H1 (cell line): ENCODE measurements at regions not wholly inside any gene's neighbourhood (a gene's known extent, or its start where the extent isn't known, plus 50 kb on each side); places are given as distances from the start of the nearest gene placed in this dataset.

Source experiments
- CTCF ChIA-PET: fragments of 300-600 bp; sonication (Branson Sonifier 250); formaldehyde crosslinking; loops from one replicate; lab custom pipeline; 2021; ENCODE audit not compliant: partially characterized antibody; lab: Charles Lee
- POLR2A ChIA-PET: fragments of 300-600 bp; sonication (Branson Sonifier 250); formaldehyde crosslinking; loops from one replicate; lab custom pipeline; 2021; ENCODE audit warnings: inconsistent platforms; ENCODE audit not compliant: partially characterized antibody; lab: Charles Lee
- DNase-seq, 2 experiments: peaks; one replicate each; pipeline versions ENCODE4 v3.0.0 to v3.0.0-alpha.2; 2010 to 2022; ENCODE audit warnings: low spot score in 2 of 2, low read depth in 1 of 2, mixed read lengths in 1 of 2
- FAIRE-seq: peaks from 2 replicates; lab custom pipeline; 2011; peaks lifted over from hg19 to GRCh38; lab: Jason Lieb, UNC
- H2AFZ ChIP-seq: 2 replicates; pipeline ENCODE4 v1.8.1; 2012; ENCODE audit warnings: low read length, inconsistent platforms
- H2AK5ac ChIP-seq: 2 replicates; pipeline ENCODE4 v1.6.1; 2013; ENCODE audit warnings: low read depth, low read length
- H2BK120ac ChIP-seq: replicated peaks from 2 replicates; pipeline ENCODE3; 2013; ENCODE audit warnings: low read depth, low read length, inconsistent platforms
- H2BK12ac ChIP-seq: 2 replicates; pipeline ENCODE4 v1.6.1; 2013; ENCODE audit warnings: low read depth, low read length
- H2BK15ac ChIP-seq: 2 replicates; pipeline ENCODE4 v1.6.1; 2013; ENCODE audit warnings: low read length
- H2BK20ac ChIP-seq: 2 replicates; pipeline ENCODE4 v1.6.1; 2013; ENCODE audit warnings: low read length
- H2BK5ac ChIP-seq: 2 replicates; pipeline ENCODE4 v1.6.1; 2013; ENCODE audit warnings: low read depth, low read length
- H3K14ac ChIP-seq: 2 replicates; pipeline ENCODE4 v1.6.1; 2013; ENCODE audit warnings: inconsistent platforms; ENCODE audit not compliant: insufficient read length
- H3K18ac ChIP-seq: 2 replicates; pipeline ENCODE4 v1.6.1; 2013; ENCODE audit warnings: low read length; ENCODE audit errors: extremely low read depth
- H3K23ac ChIP-seq: 2 replicates; pipeline ENCODE4 v1.6.1; 2013; ENCODE audit warnings: inconsistent platforms; ENCODE audit not compliant: insufficient read length
- H3K23me2 ChIP-seq: 2 replicates; pipeline ENCODE4 v1.6.1; 2013; ENCODE audit warnings: low read depth, low read length
- H3K27ac ChIP-seq: 2 replicates; pipeline ENCODE4 v1.6.1; 2011; ENCODE audit warnings: low read depth, low read length, inconsistent platforms
- H3K27me3 ChIP-seq, 4 experiments: replicated peaks in 1 of 4; 1 replicate in 1 of 4; 2 replicates in 3 of 4; pipeline versions ENCODE4 v1.6.1 to v1.8.1; 2011 to 2013; ENCODE audit warnings: low read length in 3 of 4, mild to moderate bottlenecking in 3 of 4, inconsistent platforms in 2 of 4, mixed read lengths in 2 of 4, moderate library complexity in 1 of 4; ENCODE audit not compliant: control insufficient read depth in 3 of 4, insufficient read depth in 3 of 4; ENCODE audit errors: extremely low read depth in 1 of 4
- H3K36me3 ChIP-seq, 4 experiments: 2 replicates each; pipeline versions ENCODE4 v1.6.1 to v1.8.1; 2011 to 2013; ENCODE audit warnings: mild to moderate bottlenecking in 4 of 4, low read length in 3 of 4, moderate library complexity in 2 of 4, control low read depth in 1 of 4, inconsistent platforms in 1 of 4; ENCODE audit not compliant: insufficient read depth in 4 of 4, control insufficient read depth in 2 of 4
- H3K4ac ChIP-seq: replicated peaks from 2 replicates; pipeline ENCODE3; 2013; ENCODE audit warnings: low read length, low read depth, mixed read lengths, inconsistent platforms; ENCODE audit not compliant: insufficient read length
- H3K4me1 ChIP-seq, 4 experiments: replicated peaks in 1 of 4; 1 replicate in 1 of 4; 2 replicates in 3 of 4; pipeline versions ENCODE4 v1.6.1 to v1.8.1; 2011 to 2013; ENCODE audit warnings: low read length in 3 of 4, inconsistent platforms in 2 of 4, mixed read lengths in 1 of 4; ENCODE audit not compliant: insufficient read depth in 4 of 4, control insufficient read depth in 3 of 4
- H3K4me2 ChIP-seq, 2 experiments: 2 replicates each; pipeline versions ENCODE4 v1.6.1 to v1.8.1; 2011 to 2013; ENCODE audit warnings: low read depth in 2 of 2, low read length in 2 of 2, control low read depth in 1 of 2, inconsistent platforms in 1 of 2, mild to moderate bottlenecking in 1 of 2; ENCODE audit not compliant: insufficient read depth in 1 of 2
- H3K4me3 ChIP-seq, 4 experiments: fragments of 200-600, 300-600 bp in 1 of 4; sonication (generic), shearing (Covaris generic), sonication (Bioruptor Twin) in 1 of 4; 2 replicates each; pipeline versions ENCODE4 v1.5.1 to v1.8.1; 2011 to 2016; ENCODE audit warnings: low read length in 4 of 4, low read depth in 3 of 4, control low read depth in 2 of 4, inconsistent platforms in 2 of 4, mild to moderate bottlenecking in 2 of 4, mixed read lengths in 1 of 4, moderate library complexity in 1 of 4; ENCODE audit not compliant: insufficient read depth in 2 of 4; ENCODE audit errors: extremely low read depth in 1 of 4
- H3K56ac ChIP-seq: replicated peaks from 2 replicates; pipeline ENCODE3; 2013; ENCODE audit warnings: low read depth, mild to moderate bottlenecking, mixed read lengths, low read length, inconsistent platforms; ENCODE audit not compliant: insufficient read length
- H3K79me1 ChIP-seq: 2 replicates; pipeline ENCODE4 v1.6.1; 2013; ENCODE audit warnings: low read depth, low read length, control low read depth
- H3K79me2 ChIP-seq, 2 experiments: 2 replicates each; pipeline versions ENCODE4 v1.6.1 to v1.8.1; 2012 to 2013; ENCODE audit warnings: low read length in 2 of 2, mild to moderate bottlenecking in 2 of 2, inconsistent platforms in 1 of 2; ENCODE audit not compliant: insufficient read depth in 2 of 2, control insufficient read depth in 1 of 2
- H3K9ac ChIP-seq, 4 experiments: replicated peaks in 1 of 4; 1 replicate in 1 of 4; 2 replicates in 3 of 4; pipeline versions ENCODE4 v1.6.1 to v1.8.1; 2011 to 2013; ENCODE audit warnings: low read depth in 3 of 4, low read length in 3 of 4, control low read depth in 2 of 4, mild to moderate bottlenecking in 2 of 4, moderate library complexity in 2 of 4, inconsistent platforms in 1 of 4; ENCODE audit errors: extremely low read depth in 1 of 4
- H3K9me3 ChIP-seq, 2 experiments: 2 replicates each; pipeline versions ENCODE4 v1.6.1 to v1.8.1; 2012 to 2013; ENCODE audit warnings: mild to moderate bottlenecking in 2 of 2, moderate library complexity in 2 of 2, control low read depth in 1 of 2, inconsistent platforms in 1 of 2, low read depth in 1 of 2, low read length in 1 of 2, mixed read lengths in 1 of 2; ENCODE audit not compliant: insufficient read depth in 2 of 2
- H4K20me1 ChIP-seq, 2 experiments: replicated peaks in 1 of 2; 2 replicates each; pipeline versions ENCODE3 to v1.8.1; 2011 to 2013; ENCODE audit warnings: inconsistent platforms in 2 of 2, low read length in 2 of 2, mild to moderate bottlenecking in 1 of 2; ENCODE audit not compliant: insufficient read depth in 2 of 2, control insufficient read depth in 1 of 2
- H4K5ac ChIP-seq: 2 replicates; pipeline ENCODE4 v1.6.1; 2013; ENCODE audit warnings: low read length, low read depth, mixed read lengths, inconsistent platforms; ENCODE audit not compliant: insufficient read length
- H4K8ac ChIP-seq: 2 replicates; pipeline ENCODE4 v1.8.0; 2013; ENCODE audit warnings: mild to moderate bottlenecking, moderate library complexity, low read length, inconsistent platforms; ENCODE audit not compliant: insufficient read depth; ENCODE audit errors: extremely low read depth
- H4K91ac ChIP-seq: replicated peaks from 2 replicates; pipeline ENCODE3; 2013; ENCODE audit warnings: low read length, mixed read lengths, inconsistent platforms; ENCODE audit not compliant: insufficient read length
- GABPA ChIP-seq: IDR thresholded peaks from 2 replicates; pipeline ENCODE4 v1.6.1; 2011; ENCODE audit warnings: mild to moderate bottlenecking, low read length, moderate library complexity, borderline replicate concordance; ENCODE audit not compliant: insufficient read depth
- HDAC2 ChIP-seq, 2 experiments: fragments of 300-600 bp in 1 of 2; sonication (generic) in 1 of 2; IDR thresholded peaks; 2 replicates each; pipeline ENCODE4 v1.6.1; 2011 to 2012; ENCODE audit warnings: low read depth in 2 of 2, low read length in 2 of 2, mild to moderate bottlenecking in 2 of 2, moderate library complexity in 2 of 2, borderline replicate concordance in 1 of 2, inconsistent platforms in 1 of 2
- HDAC6 ChIP-seq: IDR thresholded peaks from one replicate; pipeline ENCODE4 v1.7.1; 2012; ENCODE audit warnings: low read depth, mild to moderate bottlenecking, inconsistent platforms, low read length, moderate library complexity
- RFX5 ChIP-seq: IDR thresholded peaks from 2 replicates; pipeline ENCODE4 v1.6.1; 2011; ENCODE audit warnings: low read depth, low read length, improper control_type of control experiment, borderline replicate concordance
- SP1 ChIP-seq: IDR thresholded peaks from 2 replicates; pipeline ENCODE4 v1.6.1; 2011; ENCODE audit warnings: low read depth, low read length
- SUZ12 ChIP-seq: fragments of 200-600 bp; sonication (generic); IDR thresholded peaks from 2 replicates; pipeline ENCODE4 v1.6.1; 2012; ENCODE audit warnings: mild to moderate bottlenecking, inconsistent platforms, low read length, moderate library complexity, mixed read lengths
- WGBS, 2 experiments: shearing (Covaris generic) in 1 of 2; methylation state at CpG; one replicate each; pipeline versions ENCODE4 v1.1.6 to v1.1.7; 2013 to 2015; ENCODE audit warnings: low lambda C conversion rate in 2 of 2, mixed read lengths in 2 of 2, inconsistent platforms in 1 of 2, low coverage in 1 of 2, missing lambda C conversion rate in 1 of 2; ENCODE audit not compliant: insufficient replicate concordance in 2 of 2, insufficient coverage in 1 of 2, insufficient read length in 1 of 2; ENCODE audit errors: extremely low coverage in 1 of 2, missing lambda C conversion rate in 1 of 2; 5-methylcytosine and 5-hydroxymethylcytosine counted together
- TF ChIP-seq, protein P1 (sequence below): IDR thresholded peaks from 2 replicates; pipeline ENCODE4 v1.6.1; 2011; ENCODE audit warnings: low read length, improper control_type of control experiment
- TF ChIP-seq, protein P2 (sequence below): IDR thresholded peaks from 2 replicates; pipeline ENCODE4 v1.6.1; 2012; ENCODE audit warnings: inconsistent platforms

GRCh38 chr9:82547995-82548394 is 514.9 kb downstream of the RASEF start:
- Histone ChIP-seq H2BK120ac (no peak overlapping the region), H3K14ac (no peak overlapping the region), H4K20me1 (no peaks in the 10 kb centered on the region), H2BK20ac (no peak overlapping the region), H3K79me2 (no peaks in the 10 kb centered on the region), H3K18ac (no peak overlapping the region), H2BK12ac (no peak overlapping the region), H4K91ac (no peak overlapping the region), H3K9me3 (no peaks in the 10 kb centered on the region), H3K36me3 (no peaks in the 10 kb centered on the region), H4K8ac (no peak overlapping the region), H3K9ac (no peak overlapping the region), H2BK5ac (no peak overlapping the region), H3K23ac (no peak overlapping the region), H3K27me3 (peaks cover 0 to 2% (median 0%) of the 10 kb centered on the region in 4 experiments; a peak in 1 of 7 replicates), H3K4me2 (no peak overlapping the region), H3K4me3 (no peak overlapping the region), H3K79me1 (no peaks in the 10 kb centered on the region), H3K4ac (no peak overlapping the region), H3K27ac (no peak overlapping the region), H4K5ac (no peak overlapping the region), H3K23me2 (no peaks in the 10 kb centered on the region; the same call in 1 of the 2 replicates), H3K56ac (no peak overlapping the region), H2AFZ (no peak overlapping the region), H2AK5ac (no peak overlapping the region), H3K4me1 (peaks cover 0 to 9% (median 1%) of the 10 kb centered on the region in 4 experiments; a peak in 1 of 7 replicates), H2BK15ac (no peak overlapping the region)
- DNase-seq (no peak), FAIRE-seq (no peak)
- POLR2A ChIA-PET, result no interaction called here
- no peak for TF ChIP-seq HDAC2 (IDR thresholded peaks at IDR 0.05; ENCODE audit: borderline replicate concordance in 1 of 2, low read depth in 2 of 2, low read length in 2 of 2)
- TF ChIP-seq, protein P1, sequence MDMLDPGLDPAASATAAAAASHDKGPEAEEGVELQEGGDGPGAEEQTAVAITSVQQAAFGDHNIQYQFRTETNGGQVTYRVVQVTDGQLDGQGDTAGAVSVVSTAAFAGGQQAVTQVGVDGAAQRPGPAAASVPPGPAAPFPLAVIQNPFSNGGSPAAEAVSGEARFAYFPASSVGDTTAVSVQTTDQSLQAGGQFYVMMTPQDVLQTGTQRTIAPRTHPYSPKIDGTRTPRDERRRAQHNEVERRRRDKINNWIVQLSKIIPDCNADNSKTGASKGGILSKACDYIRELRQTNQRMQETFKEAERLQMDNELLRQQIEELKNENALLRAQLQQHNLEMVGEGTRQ, result no peak
- TF ChIP-seq, protein P2, sequence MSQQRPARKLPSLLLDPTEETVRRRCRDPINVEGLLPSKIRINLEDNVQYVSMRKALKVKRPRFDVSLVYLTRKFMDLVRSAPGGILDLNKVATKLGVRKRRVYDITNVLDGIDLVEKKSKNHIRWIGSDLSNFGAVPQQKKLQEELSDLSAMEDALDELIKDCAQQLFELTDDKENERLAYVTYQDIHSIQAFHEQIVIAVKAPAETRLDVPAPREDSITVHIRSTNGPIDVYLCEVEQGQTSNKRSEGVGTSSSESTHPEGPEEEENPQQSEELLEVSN, result no peak
- no peak for TF ChIP-seq SP1
- no peak for TF ChIP-seq GABPA
- TF ChIP-seq RFX5, result no peak
- no peak for TF ChIP-seq HDAC6
- TF ChIP-seq SUZ12, result no peak
- 94% methylated on average over 1 of the region's 1 CpG; no CpG with 5 or more reads in 1 of the 2 experiments for WGBS, 2 experiments
- CTCF ChIA-PET, result interaction anchor here (1.2 to 7.1 kb wide), 2 partner anchors 22 to 57 kb away, joined by 5 to 63 read pairs; no protein-coding TSS in a partner anchor
